CD4-positive, alpha-beta T cell treated with Interleukin-2 at 100 ng/mL for 4 hours (primary cell): ENCODE measurements at regions not wholly inside any gene's neighbourhood (a gene's known extent, or its start where the extent isn't known, plus 50 kb on each side); places are given as distances from the start of the nearest gene placed in this dataset.

Source experiments
- DNase-seq: peaks from one replicate; pipeline ENCODE4 v3.0.0-alpha.2; 2020; ENCODE audit warnings: low spot score

GRCh38 chr10:129278686-129279085 is 188.4 kb upstream of the MGMT start:
- DNase-seq: no peak

GRCh38 chr10:129279446-129280154 is 187.4 kb upstream of the MGMT start:
- no peak for DNase-seq

- DNase-seq: no peak
Measured at GRCh38 chr10:129280155-129280502, 186.9 kb upstream of the MGMT start.

- no peak for DNase-seq
Measured at GRCh38 chr10:129280908-129281586, 186.0 kb upstream of the MGMT start.

- DNase-seq: no peak
Measured at GRCh38 chr10:129285459-129285858, 181.6 kb upstream of the MGMT start.

- DNase-seq: no peak
Measured at GRCh38 chr10:129288999-129289584, 177.9 kb upstream of the MGMT start.

- no peak for DNase-seq
Measured at GRCh38 chr10:129293991-129294700, 172.9 kb upstream of the MGMT start.

GRCh38 chr10:129294944-129295343 is 172.1 kb upstream of the MGMT start:
- DNase-seq: no peak

- no peak for DNase-seq
Measured at GRCh38 chr10:129305046-129305445, 162.0 kb upstream of the MGMT start.

- no peak for DNase-seq
Measured at GRCh38 chr10:129307141-129307540, 159.9 kb upstream of the MGMT start.

- no peak for DNase-seq
Measured at GRCh38 chr10:129308953-129309564, 158.0 kb upstream of the MGMT start.

GRCh38 chr10:129309565-129309964 is 157.5 kb upstream of the MGMT start:
- DNase-seq: no peak

- no peak for DNase-seq
Measured at GRCh38 chr10:129310881-129311280, 156.2 kb upstream of the MGMT start.

GRCh38 chr10:129319934-129320333 is 147.1 kb upstream of the MGMT start:
- no peak for DNase-seq

- DNase-seq: no peak
Measured at GRCh38 chr10:129320340-129320739, 146.7 kb upstream of the MGMT start.

- no peak for DNase-seq
Measured at GRCh38 chr10:129321727-129322126, 145.3 kb upstream of the MGMT start.

GRCh38 chr10:129322933-129323820 is 143.9 kb upstream of the MGMT start:
- no peak for DNase-seq

- no peak for DNase-seq
Measured at GRCh38 chr10:129323879-129324278, 143.2 kb upstream of the MGMT start.

GRCh38 chr10:129325893-129326292 is 141.1 kb upstream of the MGMT start:
- DNase-seq: no peak

- DNase-seq: no peak
Measured at GRCh38 chr10:129328546-129328945, 138.5 kb upstream of the MGMT start.

GRCh38 chr10:129329385-129330055 is 137.5 kb upstream of the MGMT start:
- no peak for DNase-seq
